ENCODE measurements at regions not wholly inside any gene's neighbourhood (a gene's known extent, or its start where the extent isn't known, plus 50 kb on each side); places are given as distances from the start of the nearest gene placed in this dataset.

GRCh38 chrX:125620715-125621587 lies 301.3 kb downstream of the TEX13C start:
- Histone ChIP-seq H3K9me3 (no peaks in the 10 kb centered on the region), H3K4me1 (no peaks in the 10 kb centered on the region), H3K4me3 (no peak overlapping the region), H3K36me3 (no peaks in the 10 kb centered on the region), H3K27ac (no peak overlapping the region), H3K27me3 (no peaks in the 10 kb centered on the region)
- 79 to 85% methylated on average over 4 to 7 of the region's 7 CpGs for WGBS, 2 donors
- DNase-seq (no peak), ATAC-seq (ENCODE audit: low FRiP score in 2 of 2) (peak in 1 of 2 donors; percentile 62)
- no peak for TF ChIP-seq POLR2A (IDR thresholded peaks at IDR 0.05)

GRCh38 chrX:125621588-125621927 lies 301.9 kb downstream of the TEX13C start:
- Histone ChIP-seq H3K27me3 (no peaks in the 10 kb centered on the region), H3K4me3 (no peak overlapping the region), H3K36me3 (no peaks in the 10 kb centered on the region), H3K27ac (no peak overlapping the region), H3K9me3 (no peaks in the 10 kb centered on the region), H3K4me1 (no peaks in the 10 kb centered on the region)
- TF ChIP-seq CTCF (IDR thresholded peaks at IDR 0.05), result no peak
- TF ChIP-seq POLR2AphosphoS5 (IDR thresholded peaks at IDR 0.05), result no peak
- TF ChIP-seq POLR2A (IDR thresholded peaks at IDR 0.05), result no peak
- no peak for TF ChIP-seq EP300 (IDR thresholded peaks at IDR 0.05)
- 83 to 88% methylated on average over 4 of the region's 4 CpGs for WGBS, 2 donors
- DNase-seq, result no peak
- ATAC-seq (ENCODE audit: low FRiP score in 2 of 2), result peak in 1 of 2 donors; percentile 22

- H3K4me3 ChIP-seq, result no peak overlapping the region
Measured at GRCh38 chrX:125622899-125623298, 303.2 kb downstream of the TEX13C start.

GRCh38 chrX:125627676-125628075 lies 308.0 kb downstream of the TEX13C start:
- Histone ChIP-seq H3K27ac (no peak overlapping the region), H3K9me3 (no peaks in the 10 kb centered on the region), H3K27me3 (no peaks in the 10 kb centered on the region), H3K4me1 (no peaks in the 10 kb centered on the region), H3K36me3 (no peaks in the 10 kb centered on the region), H3K4me3 (no peak overlapping the region)
- 48% methylated on average over 6 of the region's 6 CpGs; no CpG with 5 or more reads in 1 of the 2 donors for WGBS, 2 donors
- ATAC-seq (ENCODE audit: low FRiP score in 2 of 2), result no peak
- DNase-seq, result no peak
- TF ChIP-seq POLR2A (IDR thresholded peaks at IDR 0.05) (no peak), POLR2AphosphoS5 (IDR thresholded peaks at IDR 0.05) (no peak), CTCF (IDR thresholded peaks at IDR 0.05) (no peak), EP300 (IDR thresholded peaks at IDR 0.05) (no peak)

More at GRCh38 chrX:125622899-125623298, 303.2 kb downstream of the TEX13C start:
- Histone ChIP-seq H3K27me3 (no peaks in the 10 kb centered on the region), H3K9me3 (no peaks in the 10 kb centered on the region), H3K27ac (no peak overlapping the region), H3K36me3 (no peaks in the 10 kb centered on the region), H3K4me1 (no peaks in the 10 kb centered on the region)
- no peak for DNase-seq
- WGBS, 2 donors, result 66 to 74% methylated on average over 2 of the region's 2 CpGs
- no peak for ATAC-seq (ENCODE audit: low FRiP score in 2 of 2)
- no peak for TF ChIP-seq CTCF (IDR thresholded peaks at IDR 0.05)
- TF ChIP-seq POLR2AphosphoS5 (IDR thresholded peaks at IDR 0.05), result no peak
- no peak for TF ChIP-seq POLR2A (IDR thresholded peaks at IDR 0.05)
- TF ChIP-seq EP300 (IDR thresholded peaks at IDR 0.05), result no peak

- 22% methylated on average over 1 of the region's 1 CpG; no CpG with 5 or more reads in 1 of the 2 donors for WGBS, 2 donors
- DNase-seq, result no peak
Measured at GRCh38 chrX:125628435-125628834, 308.8 kb downstream of the TEX13C start.

More at GRCh38 chrX:125628435-125628834, 308.8 kb downstream of the TEX13C start:
- H3K27ac ChIP-seq, result no peak overlapping the region
- TF ChIP-seq EP300 (IDR thresholded peaks at IDR 0.05) (no peak), POLR2A (IDR thresholded peaks at IDR 0.05) (no peak), CTCF (IDR thresholded peaks at IDR 0.05) (no peak), POLR2AphosphoS5 (IDR thresholded peaks at IDR 0.05) (no peak)
- no peaks in the 10 kb centered on the region for H3K9me3 ChIP-seq
- H3K27me3 ChIP-seq, result no peaks in the 10 kb centered on the region
- H3K4me1 ChIP-seq, result no peaks in the 10 kb centered on the region
- no peaks in the 10 kb centered on the region for H3K36me3 ChIP-seq
- no peak overlapping the region for H3K4me3 ChIP-seq
- ATAC-seq (ENCODE audit: low FRiP score in 2 of 2), result no peak
